Karpas-422 (cell line): ENCODE measurements at regions not wholly inside any gene's neighbourhood (a gene's known extent, or its start where the extent isn't known, plus 50 kb on each side); places are given as distances from the start of the nearest gene placed in this dataset.

Source experiments
- DNase-seq: peaks from one replicate; pipeline ENCODE4 v3.0.0-alpha.2; 2015
- H2AFZ ChIP-seq: fragments of 200-600 bp; sonication (generic); 2 replicates; pipeline ENCODE4 v1.6.1; 2014; ENCODE audit warnings: antibody characterized with exemption, low read length, mixed read lengths
- H3K27ac ChIP-seq: fragments of 200-600 bp; sonication (generic); 2 replicates; pipeline ENCODE4 v1.5.1; 2014; ENCODE audit warnings: mild to moderate bottlenecking, low read length, moderate library complexity
- H3K27me3 ChIP-seq: fragments of 200-600 bp; sonication (generic); 2 replicates; pipeline ENCODE4 v1.6.1; 2014; ENCODE audit warnings: low read length, mixed read lengths
- H3K36me3 ChIP-seq: fragments of 200-600 bp; sonication (generic); 2 replicates; pipeline ENCODE4 v1.6.1; 2014; ENCODE audit warnings: low read length, mixed read lengths; ENCODE audit not compliant: insufficient read depth
- H3K4me1 ChIP-seq: fragments of 200-600 bp; sonication (generic); 2 replicates; pipeline ENCODE4 v1.6.1; 2014; ENCODE audit warnings: mild to moderate bottlenecking, low read length, mixed read lengths
- H3K4me2 ChIP-seq: fragments of 200-600 bp; sonication (generic); 2 replicates; pipeline ENCODE4 v1.6.1; 2014; ENCODE audit warnings: low read length, low read depth, mild to moderate bottlenecking; ENCODE audit not compliant: poor library complexity, severe bottlenecking
- H3K4me3 ChIP-seq: fragments of 200-600 bp; sonication (generic); 2 replicates; pipeline ENCODE4 v1.5.1; 2014; ENCODE audit warnings: mild to moderate bottlenecking, antibody characterized with exemption, low read length, mixed read lengths
- H3K79me2 ChIP-seq: fragments of 200-600 bp; sonication (generic); 2 replicates; pipeline ENCODE4 v1.6.1; 2014; ENCODE audit warnings: mild to moderate bottlenecking, low read length, mixed read lengths
- H3K9ac ChIP-seq: fragments of 200-600 bp; sonication (generic); 2 replicates; pipeline ENCODE4 v1.6.0; 2014; ENCODE audit warnings: low read length
- H3K9me2 ChIP-seq: fragments of 200-600 bp; sonication (generic), shearing (Covaris generic); replicated peaks from 2 replicates; pipeline ENCODE4 v1.6.0; 2014; ENCODE audit warnings: mild to moderate bottlenecking, low read length, moderate library complexity; ENCODE audit not compliant: insufficient read depth
- H3K9me3 ChIP-seq: fragments of 300-700, 200-600 bp; sonication (generic); 2 replicates; pipeline ENCODE4 v1.6.1; 2014; ENCODE audit warnings: low read length, mixed read lengths
- H4K20me1 ChIP-seq: fragments of 200-600 bp; sonication (generic); 2 replicates; pipeline ENCODE4 v1.6.1; 2014; ENCODE audit warnings: mild to moderate bottlenecking, antibody characterized with exemption, low read length, low read depth; ENCODE audit not compliant: insufficient read depth

DNA sequence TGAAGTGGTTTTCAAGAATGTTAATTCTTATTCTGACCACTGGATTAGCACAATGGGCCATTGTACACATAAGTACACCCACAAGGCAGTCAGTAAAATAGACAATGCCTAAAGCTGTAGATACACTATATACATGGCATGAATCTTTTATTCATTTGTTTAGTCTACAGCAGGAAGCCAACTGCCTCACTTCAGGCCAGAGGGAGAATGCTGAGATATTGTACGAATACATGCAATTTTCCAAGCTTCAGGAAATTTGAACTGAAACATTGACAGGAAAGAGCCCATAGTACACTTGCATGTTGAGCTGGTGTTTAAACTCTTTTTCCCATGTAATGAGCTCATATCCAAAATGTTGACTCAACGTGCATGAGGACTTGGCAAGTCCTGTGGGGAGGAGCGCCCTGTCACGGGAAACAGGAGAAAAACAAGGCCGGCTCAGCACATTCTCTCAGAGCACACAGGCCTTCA, 111.6 kb upstream of the CYP1B1 start:
- Histone ChIP-seq H3K9ac (no peak overlapping the region), H4K20me1 (no peaks in the 10 kb centered on the region), H3K9me3 (no peaks in the 10 kb centered on the region), H3K9me2 (no peaks in the 10 kb centered on the region), H3K27me3 (no peaks in the 10 kb centered on the region), H3K4me1 (no peaks in the 10 kb centered on the region), H3K4me3 (no peak overlapping the region), H3K36me3 (no peaks in the 10 kb centered on the region), H3K27ac (no peak overlapping the region), H3K4me2 (no peak overlapping the region), H2AFZ (no peak overlapping the region), H3K79me2 (no peaks in the 10 kb centered on the region)
- no peak for DNase-seq

GRCh38 chr2:38185012-38185491, 109.1 kb upstream of the CYP1B1 start:
- Histone ChIP-seq H3K27ac (no peak overlapping the region), H4K20me1 (no peaks in the 10 kb centered on the region), H3K79me2 (no peaks in the 10 kb centered on the region), H3K9ac (no peak overlapping the region), H3K27me3 (no peaks in the 10 kb centered on the region), H3K4me2 (no peak overlapping the region), H3K4me1 (no peaks in the 10 kb centered on the region), H3K36me3 (no peaks in the 10 kb centered on the region), H2AFZ (no peak overlapping the region), H3K9me2 (no peaks in the 10 kb centered on the region), H3K9me3 (no peaks in the 10 kb centered on the region), H3K4me3 (no peak overlapping the region)
- DNase-seq: no peak

DNA sequence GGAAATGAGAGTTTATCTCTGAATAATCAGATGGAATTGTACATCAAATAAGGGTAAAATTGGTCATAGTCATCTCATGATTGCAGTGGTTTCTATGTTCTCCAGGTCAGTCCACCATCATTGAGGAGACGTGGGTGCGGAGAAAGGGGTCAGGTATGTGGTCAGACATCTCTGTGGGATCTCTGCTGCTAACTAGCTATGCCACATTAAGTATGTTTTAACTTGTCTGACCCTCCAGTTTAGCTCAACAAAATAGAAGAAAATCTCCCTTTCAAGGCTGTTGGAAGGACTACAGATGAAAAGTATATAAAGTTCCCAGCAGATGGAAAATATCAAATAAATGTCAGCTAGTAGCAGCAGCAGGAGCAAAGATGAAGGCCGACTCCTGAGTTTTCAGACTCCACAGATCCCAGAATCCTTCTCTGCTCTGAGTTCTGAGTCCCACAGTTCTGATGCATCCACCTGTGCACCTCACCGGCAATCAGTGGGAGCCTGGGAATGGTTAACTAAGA, 106.6 kb upstream of the CYP1B1 start:
- Histone ChIP-seq H3K4me1 (no peaks in the 10 kb centered on the region), H3K9ac (no peak overlapping the region), H3K9me3 (no peaks in the 10 kb centered on the region), H3K27me3 (no peaks in the 10 kb centered on the region), H2AFZ (no peak overlapping the region), H4K20me1 (no peaks in the 10 kb centered on the region), H3K36me3 (no peaks in the 10 kb centered on the region), H3K4me2 (no peak overlapping the region), H3K4me3 (no peak overlapping the region), H3K27ac (no peak overlapping the region), H3K9me2 (no peaks in the 10 kb centered on the region), H3K79me2 (no peaks in the 10 kb centered on the region)
- DNase-seq: no peak

- DNase-seq: no peak
- H4K20me1 ChIP-seq: no peaks in the 10 kb centered on the region
- H3K79me2 ChIP-seq: no peaks in the 10 kb centered on the region
- H3K9me3 ChIP-seq: no peaks in the 10 kb centered on the region
- H3K4me1 ChIP-seq: peaks cover under 1% of the 10 kb centered on the region; the same call in 1 of the 2 replicates
- no peak overlapping the region for H3K27ac ChIP-seq
- no peaks in the 10 kb centered on the region for H3K36me3 ChIP-seq
- no peak overlapping the region for H3K4me2 ChIP-seq
- H3K27me3 ChIP-seq: no peaks in the 10 kb centered on the region
- H2AFZ ChIP-seq: no peak overlapping the region
- H3K9me2 ChIP-seq: no peaks in the 10 kb centered on the region
- H3K4me3 ChIP-seq: no peak overlapping the region
- no peak overlapping the region for H3K9ac ChIP-seq
These were observed 106.0 kb upstream of the CYP1B1 start for GRCh38 chr2:38181806-38182491.

DNA sequence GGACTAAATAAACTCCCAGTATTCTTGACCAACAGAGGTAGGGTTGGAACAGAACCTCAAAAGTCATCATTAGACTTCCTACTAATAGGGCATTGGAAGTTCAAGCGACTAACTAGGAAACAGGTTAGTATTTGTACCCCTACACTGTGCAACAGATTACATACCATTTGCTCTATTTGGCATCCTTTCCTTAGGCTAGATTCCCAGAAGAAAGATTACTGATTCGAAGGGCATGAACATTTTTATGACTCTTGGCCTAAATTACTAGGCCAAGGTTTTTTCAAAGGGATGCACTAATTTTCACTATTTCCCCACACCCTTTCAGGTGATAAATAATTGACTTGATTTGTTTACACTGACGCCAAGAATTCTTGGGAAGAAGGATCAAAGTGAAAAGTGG, 104.8 kb upstream of the CYP1B1 start:
- Histone ChIP-seq H3K4me1 (peaks cover 4% of the 10 kb centered on the region), H3K27ac (no peak overlapping the region), H3K79me2 (no peaks in the 10 kb centered on the region), H3K9ac (no peak overlapping the region), H2AFZ (no peak overlapping the region), H3K27me3 (no peaks in the 10 kb centered on the region), H3K9me2 (no peaks in the 10 kb centered on the region), H3K36me3 (no peaks in the 10 kb centered on the region), H3K9me3 (no peaks in the 10 kb centered on the region), H3K4me3 (no peak overlapping the region), H3K4me2 (no peak overlapping the region), H4K20me1 (no peaks in the 10 kb centered on the region)
- no peak for DNase-seq

GRCh38 chr2:38178556-38179419, 102.8 kb upstream of the CYP1B1 start:
- no peak overlapping the region for H3K9ac ChIP-seq

GRCh38 chr2:38178119-38178518, 102.2 kb upstream of the CYP1B1 start:
- Histone ChIP-seq H3K4me1 (peaks cover 7% of the 10 kb centered on the region), H3K9me3 (no peaks in the 10 kb centered on the region), H3K9me2 (no peaks in the 10 kb centered on the region), H3K9ac (no peak overlapping the region), H3K27ac (no peak overlapping the region), H3K79me2 (no peaks in the 10 kb centered on the region), H3K4me2 (no peak overlapping the region), H3K4me3 (no peak overlapping the region), H3K27me3 (no peaks in the 10 kb centered on the region), H3K36me3 (no peaks in the 10 kb centered on the region), H2AFZ (no peak overlapping the region), H4K20me1 (no peaks in the 10 kb centered on the region)
- no peak for DNase-seq

More at GRCh38 chr2:38178556-38179419, 102.8 kb upstream of the CYP1B1 start:
- Histone ChIP-seq H2AFZ (no peak overlapping the region), H3K27me3 (no peaks in the 10 kb centered on the region), H3K4me3 (no peak overlapping the region), H3K36me3 (no peaks in the 10 kb centered on the region), H3K9me2 (no peaks in the 10 kb centered on the region), H3K4me1 (peaks cover 7% of the 10 kb centered on the region), H3K27ac (no peak overlapping the region), H4K20me1 (no peaks in the 10 kb centered on the region), H3K9me3 (no peaks in the 10 kb centered on the region), H3K79me2 (no peaks in the 10 kb centered on the region), H3K4me2 (no peak overlapping the region)
- DNase-seq: no peak

DNA sequence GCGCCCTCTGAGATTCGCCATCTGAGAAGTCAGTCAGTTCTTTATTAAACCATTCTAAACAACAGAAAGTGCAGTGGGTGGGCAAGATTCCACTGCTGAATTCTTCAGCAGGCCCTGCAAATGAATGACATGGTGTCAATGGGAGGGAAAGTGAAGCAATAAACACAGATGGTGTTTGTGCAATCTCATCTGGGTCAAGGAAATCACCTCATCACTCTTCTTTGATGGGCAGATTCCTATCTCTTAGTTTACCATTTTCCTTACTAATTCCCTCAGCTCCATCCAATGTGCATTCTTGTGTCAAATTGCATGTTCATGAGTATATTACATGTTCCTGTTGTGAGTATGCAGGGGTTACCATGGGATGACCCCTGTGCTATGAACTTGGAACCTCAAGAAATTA, 100.7 kb upstream of the CYP1B1 start:
- H3K4me3 ChIP-seq: no peak overlapping the region
- no peaks in the 10 kb centered on the region for H3K27me3 ChIP-seq
- H3K4me1 ChIP-seq: peaks cover 7% of the 10 kb centered on the region
- H3K9ac ChIP-seq: no peak overlapping the region
- no peak overlapping the region for H3K4me2 ChIP-seq
- DNase-seq: no peak
- no peak overlapping the region for H3K27ac ChIP-seq
- H2AFZ ChIP-seq: no peak overlapping the region
- no peaks in the 10 kb centered on the region for H3K79me2 ChIP-seq
- H3K9me2 ChIP-seq: no peaks in the 10 kb centered on the region
- no peaks in the 10 kb centered on the region for H3K9me3 ChIP-seq
- H4K20me1 ChIP-seq: no peaks in the 10 kb centered on the region
- no peaks in the 10 kb centered on the region for H3K36me3 ChIP-seq
